ENCODE measurements at regions not wholly inside any gene's neighbourhood (a gene's known extent, or its start where the extent isn't known, plus 50 kb on each side); places are given as distances from the start of the nearest gene placed in this dataset.
"Not testable (repeated sequence)": the region's sequence is repeated elsewhere in the genome, so short reads cannot be mapped to it uniquely, and the experiment has no call there.

GRCh38 chr4:15197005-15197404 lies 194.7 kb downstream of the CPEB2 start:
- in situ Hi-C loops (cut with MboI; ENCODE audit: low sequenced_read_pairs in 4 of 4) (no loop called here), intact Hi-C loops (cut with DNase I; ENCODE audit: low total_unique reads) (no loop called here)
- TF ChIP-seq CTCF (IDR thresholded peaks at IDR 0.05 in 4 of 5, conservative IDR thresholded peaks at IDR 0.05 in 1 of 5) (no peak), POLR2A (IDR thresholded peaks at IDR 0.05) (no peak)
- Histone ChIP-seq H3K27me3 (no peaks in the 10 kb centered on the region), H3K27ac (no peak overlapping the region), H3K36me3 (no peaks in the 10 kb centered on the region), H3K4me1 (no peaks in the 10 kb centered on the region), H3K9me3 (no peaks in the 10 kb centered on the region), H3K4me3 (no peak overlapping the region)
- DNase-seq (no peak), ATAC-seq (no peak)

GRCh38 chr4:15198070-15198727 lies 195.9 kb downstream of the CPEB2 start:
- ATAC-seq = no peak
- intact Hi-C loops (cut with DNase I; ENCODE audit: low total_unique reads) (no loop called here), in situ Hi-C loops (cut with MboI; ENCODE audit: low sequenced_read_pairs in 4 of 4) (no loop called here)
- Histone ChIP-seq H3K27ac (no peak overlapping the region), H3K36me3 (no peaks in the 10 kb centered on the region), H3K9me3 (no peaks in the 10 kb centered on the region), H3K4me1 (no peaks in the 10 kb centered on the region), H3K27me3 (no peaks in the 10 kb centered on the region), H3K4me3 (no peak overlapping the region)
- no peak for TF ChIP-seq POLR2A (IDR thresholded peaks at IDR 0.05)
- no peak for TF ChIP-seq CTCF (IDR thresholded peaks at IDR 0.05 in 4 of 5, conservative IDR thresholded peaks at IDR 0.05 in 1 of 5)
- no peak for DNase-seq

- intact Hi-C loops (cut with DNase I; ENCODE audit: low total_unique reads) = no loop called here
- no peaks in the 10 kb centered on the region for H3K27me3 ChIP-seq
Measured at GRCh38 chr4:15201782-15202181, 199.5 kb downstream of the CPEB2 start.

GRCh38 chr4:15202481-15202880 lies 200.2 kb downstream of the CPEB2 start:
- TF ChIP-seq POLR2A (IDR thresholded peaks at IDR 0.05) = no peak
- no peak for TF ChIP-seq CTCF (IDR thresholded peaks at IDR 0.05 in 4 of 5, conservative IDR thresholded peaks at IDR 0.05 in 1 of 5)
- DNase-seq (no peak), ATAC-seq (no peak)

More at GRCh38 chr4:15201782-15202181, 199.5 kb downstream of the CPEB2 start:
- no peaks in the 10 kb centered on the region for H3K9me3 ChIP-seq
- in situ Hi-C loops (cut with MboI; ENCODE audit: low sequenced_read_pairs in 4 of 4) = no loop called here
- H3K27ac ChIP-seq = no peak overlapping the region
- no peak for DNase-seq
- no peak overlapping the region for H3K4me3 ChIP-seq
- H3K4me1 ChIP-seq = no peaks in the 10 kb centered on the region
- TF ChIP-seq POLR2A (IDR thresholded peaks at IDR 0.05) (no peak), CTCF (IDR thresholded peaks at IDR 0.05 in 4 of 5, conservative IDR thresholded peaks at IDR 0.05 in 1 of 5) (no peak)
- no peak for ATAC-seq
- no peaks in the 10 kb centered on the region for H3K36me3 ChIP-seq

GRCh38 chr4:15206526-15206925 lies 204.2 kb downstream of the CPEB2 start:
- H3K9me3 ChIP-seq; H3K27ac ChIP-seq; H3K36me3 ChIP-seq; DNase-seq; H3K4me3 ChIP-seq; intact Hi-C loops (cut with DNase I; ENCODE audit: low total_unique reads); H3K27me3 ChIP-seq; H3K4me1 ChIP-seq; ATAC-seq; in situ Hi-C loops (cut with MboI; ENCODE audit: low sequenced_read_pairs in 4 of 4): not testable (repeated sequence)

More at GRCh38 chr4:15202481-15202880, 200.2 kb downstream of the CPEB2 start:
- H3K27ac ChIP-seq = no peak overlapping the region
- H3K27me3 ChIP-seq = no peaks in the 10 kb centered on the region
- no peaks in the 10 kb centered on the region for H3K36me3 ChIP-seq
- no peak overlapping the region for H3K4me3 ChIP-seq
- H3K4me1 ChIP-seq = no peaks in the 10 kb centered on the region
- intact Hi-C loops (cut with DNase I; ENCODE audit: low total_unique reads) (no loop called here), in situ Hi-C loops (cut with MboI; ENCODE audit: low sequenced_read_pairs in 4 of 4) (no loop called here)
- H3K9me3 ChIP-seq = no peaks in the 10 kb centered on the region

Data from gastrocnemius medialis (tissue), 4 donors.